Endothelial cell of umbilical vein (primary cell): ENCODE measurements at regions not wholly inside any gene's neighbourhood (a gene's known extent, or its start where the extent isn't known, plus 50 kb on each side); places are given as distances from the start of the nearest gene placed in this dataset.

Experiments used
- BruUV-seq: library from RNA; stranded (reverse); fragments of 400-500 nt; replicated peaks from 2 replicates; lab custom pipeline; 2021; lab: Mats Ljungman, UMichigan
- CTCF ChIA-PET: fragments of 300-600, 350-600 bp; sonication (Branson Sonifier 250); formaldehyde crosslinking; loops from one replicate; lab custom pipeline; 2021; ENCODE audit warnings: antibody characterized with exemption, inconsistent platforms; lab: Charles Lee
- POLR2A ChIA-PET: fragments of 300-600, 350-600 bp; sonication (Branson Sonifier 250); formaldehyde crosslinking; loops from one replicate; lab custom pipeline; 2021; ENCODE audit warnings: antibody characterized with exemption, inconsistent platforms; lab: Charles Lee
- DNase-seq: peaks from one replicate; pipeline ENCODE4 v3.0.0-alpha.2; 2011; ENCODE audit warnings: low read depth, low spot score
- FAIRE-seq: peaks from 2 replicates; lab custom pipeline; 2011; peaks lifted over from hg19 to GRCh38; lab: Jason Lieb, UNC
- H2AFZ ChIP-seq: 2 replicates; pipeline ENCODE4 v1.6.0; 2012; ENCODE audit warnings: low read depth, low read length, control low read depth, inconsistent platforms
- H3K27ac ChIP-seq: 2 replicates; pipeline ENCODE4 v1.5.1; 2011; ENCODE audit warnings: low read depth, mild to moderate bottlenecking, control low read depth, low read length, moderate library complexity; ENCODE audit not compliant: insufficient read depth
- H3K27me3 ChIP-seq, 2 experiments: 2 replicates each; pipeline versions ENCODE4 v1.6.0 to v1.6.1; 2011; ENCODE audit warnings: low read length in 2 of 2, mixed read lengths in 1 of 2; ENCODE audit not compliant: control insufficient read depth in 2 of 2, insufficient read depth in 2 of 2
- H3K36me3 ChIP-seq, 2 experiments: 2 replicates in 1 of 2; 3 replicates in 1 of 2; pipeline ENCODE4 v1.5.1; 2011; ENCODE audit warnings: low read length in 2 of 2, mild to moderate bottlenecking in 1 of 2, moderate library complexity in 1 of 2; ENCODE audit not compliant: control insufficient read depth in 2 of 2, insufficient read depth in 2 of 2; ENCODE audit errors: extremely low read depth in 1 of 2
- H3K4me1 ChIP-seq: 3 replicates; pipeline ENCODE4 v1.5.1; 2011; ENCODE audit warnings: mild to moderate bottlenecking, low read length; ENCODE audit not compliant: control insufficient read depth, insufficient read depth; ENCODE audit errors: extremely low read depth
- H3K4me2 ChIP-seq: 2 replicates; pipeline ENCODE4 v1.6.1; 2011; ENCODE audit warnings: low read length, control low read depth, mixed read lengths; ENCODE audit not compliant: insufficient read depth
- H3K4me3 ChIP-seq, 3 experiments: fragments of 200-600 bp in 1 of 3; sonication (generic), shearing (Covaris generic) in 1 of 3; replicated peaks in 1 of 3; 2 replicates each; pipeline ENCODE4 v1.5.1; 2011 to 2016; ENCODE audit warnings: control low read depth in 3 of 3, low read length in 3 of 3, mild to moderate bottlenecking in 2 of 3, inconsistent platforms in 1 of 3, low read depth in 1 of 3, moderate library complexity in 1 of 3; ENCODE audit not compliant: insufficient read depth in 1 of 3
- H3K79me2 ChIP-seq: 2 replicates; pipeline ENCODE4 v1.6.0; 2012; ENCODE audit warnings: low read length, inconsistent platforms; ENCODE audit not compliant: control insufficient read depth, insufficient read depth
- H3K9ac ChIP-seq: replicated peaks from 2 replicates; pipeline ENCODE3; 2011; ENCODE audit warnings: low read length, control low read depth; ENCODE audit not compliant: insufficient read depth; ENCODE audit errors: extremely low read depth
- H3K9me1 ChIP-seq: replicated peaks from 3 replicates; pipeline ENCODE4 v1.6.0; 2011; ENCODE audit warnings: mild to moderate bottlenecking, low read length; ENCODE audit not compliant: control insufficient read depth, insufficient read depth; ENCODE audit errors: extremely low read depth
- H3K9me3 ChIP-seq: replicated peaks from 2 replicates; pipeline ENCODE4 v1.5.1; 2012; ENCODE audit warnings: low read length, inconsistent platforms; ENCODE audit not compliant: control insufficient read depth, insufficient read depth
- H4K20me1 ChIP-seq: replicated peaks from 2 replicates; pipeline ENCODE3; 2011; ENCODE audit warnings: mild to moderate bottlenecking, low read length; ENCODE audit not compliant: control insufficient read depth, insufficient read depth; ENCODE audit errors: extremely low read depth
- EZH2 ChIP-seq: IDR thresholded peaks from 2 replicates; pipeline ENCODE4 v1.6.1; 2012; ENCODE audit warnings: borderline replicate concordance, low read depth, mild to moderate bottlenecking, moderate library complexity, low read length, inconsistent platforms; ENCODE audit not compliant: severe bottlenecking
- FOS ChIP-seq: IDR thresholded peaks from 2 replicates; pipeline ENCODE4 v1.6.1; 2011; ENCODE audit warnings: mild to moderate bottlenecking, low read length, moderate library complexity, borderline replicate concordance; ENCODE audit not compliant: insufficient read depth
- GATA2 ChIP-seq: IDR thresholded peaks from 2 replicates; pipeline ENCODE4 v1.7.0; 2011; ENCODE audit warnings: low read depth, mild to moderate bottlenecking, moderate library complexity, mixed read lengths, low read length; ENCODE audit not compliant: insufficient read length, insufficient read depth
- JUN ChIP-seq: IDR thresholded peaks from 2 replicates; pipeline ENCODE4 v1.6.1; 2011; ENCODE audit warnings: borderline replicate concordance, low read depth; ENCODE audit not compliant: insufficient read length, insufficient read depth
- MYC ChIP-seq: IDR thresholded peaks from one replicate; pipeline ENCODE4 v1.6.1; 2011; ENCODE audit warnings: mild to moderate bottlenecking, low read depth, low read length
- POLR2A ChIP-seq: IDR thresholded peaks from 2 replicates; pipeline ENCODE4 v1.6.1; 2012; ENCODE audit warnings: low read depth, mild to moderate bottlenecking, control low read depth, low read length
- POLR2AphosphoS5 ChIP-seq: IDR thresholded peaks from 2 replicates; pipeline ENCODE4 v1.6.1; 2012; ENCODE audit warnings: low read depth, mild to moderate bottlenecking, control low read depth, low read length, moderate library complexity; ENCODE audit not compliant: insufficient read depth
- dilution Hi-C: fragments of 300-500 bp; cut with MboI; formaldehyde crosslinking; loops from one replicate; pipeline ENCODE4 v1.15.0; 2019; ENCODE audit warnings: low sequenced_read_pairs; ENCODE audit not compliant: extremely low pct_ligation_motif_present
- intact Hi-C: fragments of 100-400 bp; cut with micrococcal nuclease; formaldehyde crosslinking; loops from one replicate; pipeline ENCODE4 v1.10.0; 2022
- TF ChIP-seq, protein P1 (sequence below), 2 donors: IDR thresholded peaks; 1 replicate in 1 of 2; 2 replicates in 1 of 2; pipeline ENCODE4 v1.5.1; 2011; ENCODE audit warnings: low read length in 2 of 2, mild to moderate bottlenecking in 2 of 2, moderate library complexity in 2 of 2, control low read depth in 1 of 2, inconsistent platforms in 1 of 2, low read depth in 1 of 2; ENCODE audit not compliant: insufficient read depth in 1 of 2; ENCODE audit errors: extremely low read depth in 1 of 2
- TF ChIP-seq, protein P2 (sequence below): IDR thresholded peaks from 2 replicates; pipeline ENCODE4 v1.6.1; 2011; ENCODE audit not compliant: insufficient read depth, insufficient read length

DNA sequence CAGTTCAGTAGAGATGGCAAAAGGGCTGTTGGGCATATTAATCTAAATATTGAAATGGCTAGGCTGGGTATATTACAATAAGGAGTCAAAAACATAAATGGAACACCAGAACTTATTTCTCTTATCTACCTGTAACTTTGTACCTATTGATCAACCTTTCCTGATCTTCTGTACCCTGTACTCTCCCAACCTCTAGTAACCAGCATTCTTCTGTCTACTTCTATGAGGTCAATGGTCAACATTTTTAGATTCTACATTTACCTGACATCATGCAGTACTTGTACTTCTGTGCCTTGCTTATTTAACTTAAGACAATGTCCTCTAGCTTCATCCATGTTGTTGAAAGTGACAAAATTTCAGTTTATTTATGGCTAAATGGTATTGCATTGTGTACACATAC lies 467.3 kb downstream of the TAF11L14 start:
- no peak for TF ChIP-seq POLR2A
- no peak for TF ChIP-seq GATA2
- no peak for TF ChIP-seq JUN
- TF ChIP-seq, protein P1, sequence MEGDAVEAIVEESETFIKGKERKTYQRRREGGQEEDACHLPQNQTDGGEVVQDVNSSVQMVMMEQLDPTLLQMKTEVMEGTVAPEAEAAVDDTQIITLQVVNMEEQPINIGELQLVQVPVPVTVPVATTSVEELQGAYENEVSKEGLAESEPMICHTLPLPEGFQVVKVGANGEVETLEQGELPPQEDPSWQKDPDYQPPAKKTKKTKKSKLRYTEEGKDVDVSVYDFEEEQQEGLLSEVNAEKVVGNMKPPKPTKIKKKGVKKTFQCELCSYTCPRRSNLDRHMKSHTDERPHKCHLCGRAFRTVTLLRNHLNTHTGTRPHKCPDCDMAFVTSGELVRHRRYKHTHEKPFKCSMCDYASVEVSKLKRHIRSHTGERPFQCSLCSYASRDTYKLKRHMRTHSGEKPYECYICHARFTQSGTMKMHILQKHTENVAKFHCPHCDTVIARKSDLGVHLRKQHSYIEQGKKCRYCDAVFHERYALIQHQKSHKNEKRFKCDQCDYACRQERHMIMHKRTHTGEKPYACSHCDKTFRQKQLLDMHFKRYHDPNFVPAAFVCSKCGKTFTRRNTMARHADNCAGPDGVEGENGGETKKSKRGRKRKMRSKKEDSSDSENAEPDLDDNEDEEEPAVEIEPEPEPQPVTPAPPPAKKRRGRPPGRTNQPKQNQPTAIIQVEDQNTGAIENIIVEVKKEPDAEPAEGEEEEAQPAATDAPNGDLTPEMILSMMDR (IDR thresholded peaks at IDR 0.05; ENCODE audit: extremely low read depth in 1 of 2, insufficient read depth in 1 of 2, low read depth in 1 of 2, low read length in 2 of 2): no peak
- no peak for TF ChIP-seq FOS
- TF ChIP-seq POLR2AphosphoS5: no peak
- TF ChIP-seq, protein P2, sequence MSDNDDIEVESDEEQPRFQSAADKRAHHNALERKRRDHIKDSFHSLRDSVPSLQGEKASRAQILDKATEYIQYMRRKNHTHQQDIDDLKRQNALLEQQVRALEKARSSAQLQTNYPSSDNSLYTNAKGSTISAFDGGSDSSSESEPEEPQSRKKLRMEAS: no peak
- TF ChIP-seq EZH2: no peak
- no peak for TF ChIP-seq MYC

More for the DNA sequence above, 467.3 kb downstream of the TAF11L14 start:
- no peaks in the 10 kb centered on the region for H3K36me3 ChIP-seq
- no peaks in the 10 kb centered on the region for H3K4me1 ChIP-seq
- CTCF ChIA-PET: no interaction called here
- FAIRE-seq (no peak), DNase-seq (no peak)
- no peak overlapping the region for H3K9ac ChIP-seq
- no TSS peak for BruUV-seq
- H3K9me3 ChIP-seq: no peaks in the 10 kb centered on the region
- H3K9me1 ChIP-seq: no peaks in the 10 kb centered on the region
- intact Hi-C loops: no loop called here
- dilution Hi-C loops: no loop called here
- POLR2A ChIA-PET: no interaction called here
- no peak overlapping the region for H3K27ac ChIP-seq
- H4K20me1 ChIP-seq: no peaks in the 10 kb centered on the region
- H3K27me3 ChIP-seq: no peaks in the 10 kb centered on the region
- no peaks in the 10 kb centered on the region for H3K79me2 ChIP-seq
- H3K4me3 ChIP-seq: no peak overlapping the region
- no peak overlapping the region for H3K4me2 ChIP-seq
- no peak overlapping the region for H2AFZ ChIP-seq
